ENCODE measurements at regions not wholly inside any gene's neighbourhood (a gene's known extent, or its start where the extent isn't known, plus 50 kb on each side); places are given as distances from the start of the nearest gene placed in this dataset.

DNA sequence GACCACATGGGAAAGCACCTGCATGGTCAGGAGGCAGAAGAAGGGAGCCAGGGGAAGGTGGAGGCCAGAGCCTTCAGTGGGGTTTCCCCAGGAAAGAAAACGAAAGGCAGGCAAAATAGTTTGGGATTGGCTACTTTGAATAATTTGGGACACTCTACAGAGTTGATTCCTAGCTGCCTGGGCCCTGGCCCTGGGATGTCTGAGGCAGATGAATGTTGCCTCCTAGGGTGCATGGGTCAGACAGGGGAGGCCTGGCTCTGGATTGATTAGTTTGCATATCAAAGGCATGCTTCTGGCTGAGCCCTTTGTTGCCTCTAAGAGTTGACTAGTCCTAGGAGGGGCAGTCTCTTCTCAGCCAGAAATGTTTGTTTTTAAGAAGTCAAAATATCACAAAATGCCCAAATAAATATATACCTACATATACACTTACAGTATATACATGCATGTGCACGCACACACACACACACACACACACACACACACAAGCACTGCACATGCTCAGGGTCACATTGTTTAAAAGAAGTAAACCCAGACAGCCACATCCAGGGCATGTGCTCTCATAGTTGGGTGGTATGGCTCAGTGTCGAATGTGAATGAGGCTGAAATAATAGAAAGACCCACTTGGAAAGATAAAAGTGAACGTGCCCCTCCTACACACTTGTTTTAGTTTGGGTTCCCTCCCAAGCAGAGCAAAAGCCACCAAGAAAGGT is 184.2 kb downstream of the GPAM start:
- peak; percentile 64 for DNase-seq

More for the DNA sequence above, 184.2 kb downstream of the GPAM start:
- Histone ChIP-seq H3K79me2 (ENCODE audit: insufficient read depth, low read length) (no peaks in the 10 kb centered on the region), H3K23ac (ENCODE audit: insufficient read length, low read depth, low read length) (no peak overlapping the region), H3T11ph (ENCODE audit: low read length) (no peak overlapping the region), H3K56ac (ENCODE audit: insufficient read length, low read depth, low read length) (no peak overlapping the region), H3K27ac (ENCODE audit: insufficient read length, low read depth, low read length) (no peak overlapping the region), H3K79me1 (ENCODE audit: insufficient read depth, low read depth, low read length, poor library complexity, severe bottlenecking) (no peaks in the 10 kb centered on the region), H2BK5ac (ENCODE audit: insufficient read length, low read length) (no peak overlapping the region), H2AK5ac (ENCODE audit: insufficient read length, low read length) (no peak overlapping the region), H4K91ac (ENCODE audit: insufficient read length, low read depth, low read length) (no peak overlapping the region), H3K9ac (ENCODE audit: extremely low read depth, insufficient read length, low read length) (no peak overlapping the region), H4K5ac (ENCODE audit: insufficient read length, low read depth, low read length) (no peak overlapping the region), H3K4me1 (ENCODE audit: insufficient read depth, low read length) (peaks cover 6% of the 10 kb centered on the region; the same call in 1 of the 2 replicates), H3K18ac (ENCODE audit: insufficient read length, low read depth, low read length) (no peak overlapping the region), H3K4me2 (ENCODE audit: insufficient read depth, insufficient read length, low read length) (no peak overlapping the region), H2BK120ac (ENCODE audit: low read depth, low read length, poor library complexity, severe bottlenecking) (no peak overlapping the region), H4K20me1 (ENCODE audit: control insufficient read depth, insufficient read depth, insufficient read length) (no peaks in the 10 kb centered on the region), H3K4ac (ENCODE audit: low read depth, low read length) (no peak overlapping the region), H2AFZ (ENCODE audit: low read length) (no peak overlapping the region), H3K14ac (ENCODE audit: insufficient read depth, low read length) (no peak overlapping the region), H2BK12ac (ENCODE audit: insufficient read length, low read depth, low read length) (no peak overlapping the region), H2BK20ac (ENCODE audit: low read depth, low read length, poor library complexity, severe bottlenecking) (no peak overlapping the region), H4K8ac (replicated peaks; ENCODE audit: insufficient read length, low read depth, low read length) (no peak overlapping the region), H3K23me2 (ENCODE audit: insufficient read length, low read depth, low read length, poor library complexity, severe bottlenecking) (no peaks in the 10 kb centered on the region), H2BK15ac (ENCODE audit: low read depth, low read length) (no peak overlapping the region), H3K27me3 (ENCODE audit: insufficient read depth, low read length) (no peaks in the 10 kb centered on the region), H3K9me3 (ENCODE audit: control insufficient read depth, low read depth, low read length) (no peaks in the 10 kb centered on the region)
- H3K4me1 Mint-ChIP-seq: peaks cover 22 to 24% of the 10 kb centered on the region in 2 experiments
- no peaks in the 10 kb centered on the region; the same call in none of the 2 replicates for H3K27me3 Mint-ChIP-seq (ENCODE audit: low read depth)
- H3K4me3 Mint-ChIP-seq: no peak overlapping the region; a peak in 1 of 5 replicates
- H3K27ac Mint-ChIP-seq: peak overlapping the region in 1 of 3 experiments; percentile 48; a peak in 2 of 7 replicates
- WGBS (ENCODE audit: extremely low coverage, insufficient read length, low lambda C conversion rate): no CpG with 5 or more reads among the region's 4 CpGs
- no peaks in the 10 kb centered on the region for H3K36me3 Mint-ChIP-seq (ENCODE audit: insufficient read depth in 1 of 3, low read depth in 3 of 3)
- TF ChIP-seq, protein P1, sequence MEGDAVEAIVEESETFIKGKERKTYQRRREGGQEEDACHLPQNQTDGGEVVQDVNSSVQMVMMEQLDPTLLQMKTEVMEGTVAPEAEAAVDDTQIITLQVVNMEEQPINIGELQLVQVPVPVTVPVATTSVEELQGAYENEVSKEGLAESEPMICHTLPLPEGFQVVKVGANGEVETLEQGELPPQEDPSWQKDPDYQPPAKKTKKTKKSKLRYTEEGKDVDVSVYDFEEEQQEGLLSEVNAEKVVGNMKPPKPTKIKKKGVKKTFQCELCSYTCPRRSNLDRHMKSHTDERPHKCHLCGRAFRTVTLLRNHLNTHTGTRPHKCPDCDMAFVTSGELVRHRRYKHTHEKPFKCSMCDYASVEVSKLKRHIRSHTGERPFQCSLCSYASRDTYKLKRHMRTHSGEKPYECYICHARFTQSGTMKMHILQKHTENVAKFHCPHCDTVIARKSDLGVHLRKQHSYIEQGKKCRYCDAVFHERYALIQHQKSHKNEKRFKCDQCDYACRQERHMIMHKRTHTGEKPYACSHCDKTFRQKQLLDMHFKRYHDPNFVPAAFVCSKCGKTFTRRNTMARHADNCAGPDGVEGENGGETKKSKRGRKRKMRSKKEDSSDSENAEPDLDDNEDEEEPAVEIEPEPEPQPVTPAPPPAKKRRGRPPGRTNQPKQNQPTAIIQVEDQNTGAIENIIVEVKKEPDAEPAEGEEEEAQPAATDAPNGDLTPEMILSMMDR (conservative IDR thresholded peaks at IDR 0.05): no peak
- H3K9me3 Mint-ChIP-seq: no peaks in the 10 kb centered on the region; a peak in 1 of 5 replicates
